ENCODE measurements at regions not wholly inside any gene's neighbourhood (a gene's known extent, or its start where the extent isn't known, plus 50 kb on each side); places are given as distances from the start of the nearest gene placed in this dataset.

DNA sequence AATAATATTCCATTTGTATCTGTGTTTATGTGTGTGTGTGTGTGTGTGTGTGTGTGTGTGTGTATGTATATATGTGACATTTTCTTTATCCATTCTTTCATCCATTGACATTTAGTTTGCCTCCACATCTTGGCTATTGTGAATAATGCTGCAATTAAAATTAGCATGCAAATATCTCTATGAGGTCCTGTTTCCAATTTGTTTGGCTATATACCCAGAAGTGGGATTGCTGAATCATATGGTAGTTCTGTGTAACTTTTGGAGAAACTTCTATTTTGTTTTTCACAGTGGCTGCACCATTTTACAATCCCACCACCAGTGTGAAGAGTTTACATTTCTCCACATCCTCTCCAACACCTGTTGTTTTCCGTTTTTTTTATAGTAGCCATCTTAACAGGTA, 53.1 kb downstream of the CH25H start:
- intact Hi-C loops (cut with DNase I): no loop called here

DNA sequence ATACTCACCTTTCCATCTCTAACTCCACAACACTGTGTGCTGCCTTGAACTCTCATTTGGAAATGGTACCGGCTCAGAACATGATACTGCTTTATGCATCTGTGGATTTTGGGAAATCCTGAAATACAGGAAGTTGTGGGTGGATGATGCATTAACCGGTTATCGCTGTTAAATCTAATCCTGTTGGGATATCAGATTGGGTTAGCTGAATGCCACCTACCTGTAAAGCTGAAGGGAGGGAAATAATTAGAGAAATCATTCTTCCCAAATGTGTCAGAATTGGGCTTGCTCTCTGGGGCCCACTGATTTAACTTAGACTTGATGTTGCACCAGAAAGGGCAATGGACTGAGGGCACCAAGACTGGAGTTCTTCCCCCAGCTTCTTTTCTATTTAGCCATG, 54.0 kb downstream of the CH25H start:
- DNase-seq (ENCODE audit: low spot score): no peak

More for the DNA sequence above, 53.1 kb downstream of the CH25H start:
- no peak for DNase-seq (ENCODE audit: low spot score)

DNA sequence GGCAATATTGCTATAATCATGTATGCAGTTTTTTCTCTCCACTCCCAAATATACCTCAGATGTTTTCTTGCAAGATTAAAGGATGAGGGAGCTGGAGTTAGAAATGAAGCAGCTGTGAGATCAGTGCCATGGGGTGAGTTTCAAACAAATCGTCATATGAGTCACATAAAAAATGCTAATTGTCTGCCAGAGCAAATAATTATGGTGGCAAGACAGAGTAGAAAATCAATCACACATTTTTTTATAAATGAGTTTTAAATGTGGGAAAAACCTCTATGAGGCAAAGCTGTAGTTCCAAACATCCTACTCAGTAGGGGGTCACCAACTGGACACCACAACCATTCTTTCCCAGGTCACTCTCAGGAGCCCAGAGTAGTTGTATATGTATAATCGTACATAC, 55.3 kb downstream of the CH25H start:
- intact Hi-C loops (cut with DNase I): no loop called here
- no peak for DNase-seq (ENCODE audit: low spot score)

More for the DNA sequence above, 54.0 kb downstream of the CH25H start:
- intact Hi-C loops (cut with DNase I): no loop called here

DNA sequence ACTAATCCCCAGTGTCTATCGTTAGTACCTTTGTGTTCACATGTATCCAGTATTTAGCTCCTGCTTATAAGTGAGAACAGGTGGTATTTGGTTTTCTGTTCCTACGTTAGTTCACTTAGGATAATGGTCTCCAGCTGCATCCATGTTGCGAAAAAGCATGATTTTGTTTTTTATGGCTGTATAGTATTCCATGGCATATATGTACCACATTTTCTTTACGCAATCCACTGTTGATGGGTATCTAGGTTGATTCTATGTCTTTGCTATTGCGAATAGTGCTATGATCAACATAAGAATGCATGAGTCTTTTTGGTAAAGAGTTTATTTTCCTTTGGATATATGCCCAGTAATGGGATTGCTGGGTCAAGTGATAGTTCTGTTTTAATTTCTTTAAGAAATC, 59.1 kb downstream of the CH25H start:
- intact Hi-C loops (cut with DNase I): no loop called here
- DNase-seq (ENCODE audit: low spot score): no peak

DNA sequence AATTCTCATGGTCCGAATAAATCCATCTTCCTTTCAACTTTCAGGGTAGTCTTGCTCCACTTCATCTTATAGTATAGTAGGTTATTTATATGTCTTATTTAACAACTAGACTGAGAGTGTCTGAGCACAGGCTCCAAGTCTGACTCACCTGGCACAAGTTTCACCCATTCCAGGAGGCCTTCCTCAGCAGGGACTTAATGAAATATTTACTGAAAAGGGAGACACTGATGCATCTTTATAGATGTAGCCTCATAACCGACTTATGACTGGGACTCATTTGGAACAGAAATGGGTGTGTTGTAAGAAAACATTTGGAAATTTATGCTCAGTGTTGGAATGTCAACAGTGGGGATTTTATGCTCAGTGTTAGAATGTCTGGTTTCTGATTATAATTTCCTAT, 59.9 kb downstream of the CH25H start:
- no peak for DNase-seq (ENCODE audit: low spot score)
- intact Hi-C loops (cut with DNase I): no loop called here

DNA sequence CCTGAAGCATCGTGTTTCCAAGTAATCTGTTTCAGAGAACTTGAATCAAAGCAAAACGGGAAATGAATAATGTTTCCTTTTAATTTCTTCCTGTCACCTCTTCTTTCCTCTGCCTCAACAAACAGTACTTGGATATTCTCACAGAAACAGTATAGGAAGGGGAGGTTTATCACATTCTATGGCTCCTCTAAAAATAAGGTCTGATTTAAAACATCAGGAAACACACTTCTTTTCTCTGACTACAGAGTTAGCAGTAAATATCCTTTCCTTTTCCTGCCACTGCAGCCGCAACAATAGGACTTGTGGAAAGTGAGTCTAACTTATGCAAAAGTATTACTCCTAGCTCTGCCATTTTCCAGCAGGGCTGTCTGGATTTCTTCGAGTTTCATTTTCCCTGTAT, 62.3 kb downstream of the CH25H start:
- DNase-seq (ENCODE audit: low spot score): no peak
- intact Hi-C loops (cut with DNase I): no loop called here

DNA sequence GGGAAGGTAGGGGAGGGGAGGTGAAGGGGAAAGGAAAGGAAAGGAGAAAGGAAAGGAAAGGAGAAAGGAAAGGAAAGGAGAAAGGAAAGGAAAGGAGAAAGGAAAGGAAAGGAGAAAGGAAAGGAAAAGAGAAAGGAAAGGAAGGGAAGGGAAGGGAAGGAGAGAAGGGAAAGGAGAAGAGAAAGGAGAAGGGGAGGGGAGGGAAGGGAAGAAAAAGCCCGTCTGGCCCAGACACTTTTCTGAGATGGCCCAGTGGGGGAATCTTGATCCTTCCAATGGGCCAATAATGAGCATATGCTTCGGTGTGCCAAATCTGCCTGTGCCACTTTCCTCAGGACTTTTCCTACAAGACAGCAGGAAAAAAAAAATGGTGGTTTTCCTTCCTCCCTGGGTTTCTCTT, 64.5 kb downstream of the CH25H start:
- no peak for DNase-seq (ENCODE audit: low spot score)
- intact Hi-C loops (cut with DNase I): no loop called here

DNA sequence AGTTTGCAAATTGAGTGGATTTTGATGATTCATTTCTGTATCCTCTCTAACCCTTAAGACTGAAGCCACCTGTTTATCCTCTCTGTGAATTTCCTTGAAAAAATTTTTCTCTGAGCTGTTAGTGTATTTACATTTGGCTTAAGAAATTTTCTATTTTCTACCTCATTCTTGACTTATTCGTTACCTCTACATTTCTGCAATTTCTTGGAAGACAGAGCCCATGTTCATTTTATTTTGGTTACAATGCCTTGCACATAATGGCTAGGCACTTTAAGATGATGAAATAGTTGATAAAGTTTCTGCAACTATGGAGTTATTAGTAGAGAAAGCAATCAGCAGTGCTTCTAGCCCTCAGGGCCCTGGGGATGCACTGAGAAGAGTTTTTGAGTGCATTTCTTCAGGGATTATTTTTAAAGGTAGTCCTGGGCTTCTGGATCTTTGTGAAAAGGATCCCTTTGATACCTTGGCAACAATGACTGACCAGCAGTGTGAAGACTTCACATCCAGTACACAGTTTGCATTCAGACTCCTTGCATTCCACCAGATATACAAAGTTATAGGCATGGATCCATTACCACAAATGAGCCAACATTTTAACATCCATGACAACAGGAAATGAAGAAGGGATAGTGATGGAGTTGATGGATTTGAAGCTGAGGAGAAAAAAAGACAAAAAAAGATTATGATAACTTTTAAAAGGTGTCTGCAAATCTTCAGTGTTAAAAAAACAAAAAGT, 68.2 kb downstream of the CH25H start:
- no peak for DNase-seq (ENCODE audit: low spot score)
- intact Hi-C loops (cut with DNase I): no loop called here

DNA sequence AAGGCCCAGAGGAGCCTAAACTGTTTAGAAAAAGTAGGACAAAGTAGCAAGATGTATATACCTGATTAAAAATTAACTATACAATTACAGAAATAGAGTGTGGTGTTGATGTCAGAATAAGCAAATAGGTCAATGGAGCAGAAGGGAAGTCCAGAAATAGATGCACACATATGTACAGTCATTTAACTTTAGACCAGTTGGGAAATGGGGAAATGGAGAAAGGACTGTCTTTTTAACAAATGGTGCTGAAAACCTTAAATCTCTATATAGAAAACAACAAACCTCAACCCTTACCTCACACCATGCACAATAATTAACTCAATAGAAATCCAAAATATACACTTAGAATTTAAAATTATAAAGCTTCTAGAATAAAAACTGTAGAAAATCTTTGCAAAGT, 72.2 kb downstream of the CH25H start:
- intact Hi-C loops (cut with DNase I): no loop called here
- DNase-seq (ENCODE audit: low spot score): no peak

DNA sequence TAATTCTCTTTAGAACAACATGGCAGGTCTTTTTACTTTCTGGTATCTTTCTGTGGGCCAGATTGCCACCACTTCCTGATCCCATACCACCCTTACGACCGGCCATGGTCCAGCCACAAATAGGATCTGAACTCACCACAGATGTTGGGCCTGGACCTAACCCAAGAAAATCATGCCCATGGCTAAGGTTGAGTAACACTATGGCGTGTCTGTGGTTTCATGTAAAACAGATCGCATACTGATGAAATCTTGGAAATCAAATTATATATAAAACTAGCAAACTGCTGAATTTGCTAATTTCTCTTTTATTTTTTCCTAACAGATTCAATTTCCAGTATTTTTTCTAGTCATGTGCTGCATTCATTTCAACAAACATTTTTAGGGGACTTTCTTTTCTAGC, 77.2 kb downstream of the CH25H start:
- no peak for DNase-seq (ENCODE audit: low spot score)
- intact Hi-C loops (cut with DNase I): no loop called here

DNA sequence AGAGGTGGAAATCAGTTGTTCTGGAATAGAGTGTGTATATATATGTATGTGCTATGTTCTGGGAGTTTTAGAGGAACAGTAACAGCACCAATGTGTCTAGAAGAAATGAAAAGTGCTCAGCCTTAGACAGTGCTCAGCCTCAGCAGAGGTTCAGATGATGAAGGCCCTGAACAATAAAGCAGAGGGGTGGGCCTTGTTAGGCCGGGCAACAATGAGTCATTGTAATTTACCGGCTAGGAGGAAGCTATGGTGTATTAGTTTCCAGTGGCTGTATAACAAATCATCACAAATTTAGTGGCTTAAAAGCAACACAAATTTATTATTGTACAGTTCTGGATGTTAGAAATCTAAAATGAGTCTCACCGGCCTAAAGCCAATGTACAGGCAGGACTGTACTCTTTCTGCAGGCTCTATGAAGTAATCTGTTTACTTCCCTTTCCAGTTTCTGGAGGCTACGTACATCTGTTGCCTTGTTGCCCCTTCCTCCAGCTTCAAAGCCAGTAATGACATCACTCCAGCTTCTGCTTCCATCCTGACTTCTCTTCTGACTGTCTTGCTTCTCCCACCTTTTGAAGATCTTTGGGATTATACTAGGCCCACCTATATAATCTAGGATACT, 84.6 kb downstream of the CH25H start:
- intact Hi-C loops (cut with DNase I): no loop called here
- no peak for DNase-seq (ENCODE audit: low spot score)

DNA sequence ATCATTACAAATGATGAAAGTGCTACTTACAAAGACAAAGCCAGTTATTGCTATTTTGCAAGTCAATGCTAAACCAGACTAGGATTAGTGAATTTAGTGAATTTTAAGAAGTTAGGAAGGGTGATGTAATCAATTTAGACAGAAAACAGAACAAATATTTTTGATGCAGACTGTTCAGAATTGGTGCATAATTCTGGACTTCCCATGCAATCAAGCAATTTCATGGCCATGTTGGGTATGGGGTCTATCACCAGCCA, 85.4 kb downstream of the CH25H start:
- no peak for DNase-seq (ENCODE audit: low spot score)
- intact Hi-C loops (cut with DNase I): no loop called here

DNA sequence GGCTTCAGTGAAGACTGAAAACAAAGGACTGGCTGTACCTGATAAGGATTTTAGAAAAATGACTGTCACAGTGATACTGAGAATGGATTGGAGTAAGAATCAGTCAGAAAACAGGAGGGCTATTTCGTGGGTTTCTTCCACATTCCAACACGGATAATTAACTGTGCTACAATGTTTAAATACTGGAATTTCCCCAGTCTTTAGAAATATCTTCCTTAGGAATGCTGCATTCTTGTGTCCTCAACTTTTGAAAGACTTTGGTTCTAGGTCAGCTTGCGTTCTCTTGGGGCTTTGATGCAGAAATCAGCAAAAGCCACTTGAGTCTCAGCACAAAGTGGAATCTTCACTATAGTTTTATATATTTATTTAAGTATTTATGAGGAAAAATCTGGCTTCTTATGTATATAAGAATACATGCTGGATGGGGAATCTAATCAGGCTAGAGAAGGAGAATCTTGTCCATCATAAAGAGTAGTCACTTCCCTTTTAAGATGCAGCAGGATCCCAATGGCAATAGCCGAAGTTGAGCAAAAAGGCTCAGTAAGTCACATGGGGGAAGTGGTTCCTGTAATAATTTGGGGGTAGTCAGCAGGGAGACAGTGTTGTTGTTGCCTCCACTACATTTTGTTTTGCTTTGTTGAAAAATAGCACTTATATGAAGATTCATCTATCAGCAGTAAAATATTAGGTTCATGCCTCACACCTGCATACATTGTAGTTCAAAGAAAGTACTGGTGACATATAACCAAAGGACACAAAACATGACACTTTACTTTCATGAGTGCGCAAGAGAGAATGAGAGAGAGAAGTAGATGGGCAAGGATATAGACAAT, 86.0 kb downstream of the CH25H start:
- intact Hi-C loops (cut with DNase I): no loop called here
- no peak for DNase-seq (ENCODE audit: low spot score)

DNA sequence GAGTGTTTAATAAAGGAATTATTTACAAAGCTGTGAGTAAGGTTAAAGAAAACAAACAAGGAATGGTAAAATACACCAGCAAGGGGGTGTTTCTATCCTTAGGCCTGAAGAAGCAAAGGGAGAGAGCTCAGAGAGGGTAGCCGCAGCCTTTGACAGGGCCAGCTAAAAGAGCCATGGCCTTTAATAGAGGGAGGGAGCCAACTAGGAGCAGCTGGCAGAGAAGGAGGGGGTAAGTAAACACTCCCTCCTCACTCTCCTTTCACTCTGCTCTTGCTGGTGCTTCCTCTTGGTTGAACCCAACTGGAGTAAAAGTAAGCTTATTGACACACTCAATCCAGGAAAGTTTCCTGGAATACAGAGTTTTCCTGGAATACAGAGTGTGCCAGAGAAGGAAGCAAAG, 87.5 kb downstream of the CH25H start:
- intact Hi-C loops (cut with DNase I): no loop called here
- no peak for DNase-seq (ENCODE audit: low spot score)

DNA sequence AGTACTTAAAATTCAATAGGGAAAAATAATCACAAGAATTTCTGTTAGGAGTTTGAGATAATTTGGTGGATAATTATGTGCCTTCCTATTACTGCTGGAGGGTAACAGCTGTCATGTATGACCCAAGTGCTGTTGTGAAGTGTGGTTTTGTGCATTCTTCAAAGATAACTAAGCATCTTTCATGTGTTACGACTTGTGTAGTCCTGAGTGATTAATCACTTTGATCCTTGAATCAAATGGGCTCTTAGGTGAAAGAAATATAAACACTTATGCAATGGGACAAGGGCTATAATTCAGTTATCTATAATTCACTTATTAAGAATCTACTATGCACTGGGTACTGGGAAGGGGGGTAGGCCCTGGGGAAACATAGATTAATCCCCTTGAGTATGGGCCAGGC, 89.0 kb downstream of the CH25H start:
- intact Hi-C loops (cut with DNase I): no loop called here
- DNase-seq (ENCODE audit: low spot score): no peak

DNA sequence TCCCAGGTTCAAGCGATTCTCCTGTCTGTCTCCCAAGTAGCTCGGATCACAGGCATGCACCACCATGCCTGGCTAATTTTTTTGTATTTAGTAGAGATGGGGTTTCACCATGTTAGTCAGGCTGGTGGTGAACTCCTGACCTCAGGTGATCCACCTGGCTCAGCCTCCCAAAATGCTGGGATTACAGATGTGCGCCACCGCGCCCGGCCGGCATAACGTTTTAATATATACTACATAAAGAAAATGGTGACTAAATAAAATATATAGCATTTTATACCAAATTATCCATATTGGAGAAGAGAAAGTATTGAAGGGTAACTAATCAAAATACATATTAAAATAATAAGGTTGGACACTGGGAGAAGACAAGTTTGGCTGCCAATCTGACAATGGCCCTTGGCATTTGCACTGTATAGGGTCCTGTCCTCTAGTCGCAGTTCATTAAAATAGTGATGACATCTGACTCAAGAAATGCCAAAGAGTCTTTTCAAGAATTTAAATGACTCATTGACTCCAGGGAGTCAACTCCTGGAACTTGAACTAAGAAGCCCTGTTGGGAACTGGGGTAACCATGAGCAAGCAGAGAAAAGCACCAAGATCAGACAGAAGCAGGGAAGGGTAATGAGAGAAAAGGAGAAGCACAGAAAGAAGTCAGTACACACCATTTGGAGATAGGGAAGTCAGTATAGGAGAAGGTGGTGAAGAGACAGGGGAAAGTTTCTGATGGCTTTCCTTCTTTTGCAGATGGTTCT, 91.1 kb downstream of the CH25H start:
- no peak for DNase-seq (ENCODE audit: low spot score)
- intact Hi-C loops (cut with DNase I): no loop called here

DNA sequence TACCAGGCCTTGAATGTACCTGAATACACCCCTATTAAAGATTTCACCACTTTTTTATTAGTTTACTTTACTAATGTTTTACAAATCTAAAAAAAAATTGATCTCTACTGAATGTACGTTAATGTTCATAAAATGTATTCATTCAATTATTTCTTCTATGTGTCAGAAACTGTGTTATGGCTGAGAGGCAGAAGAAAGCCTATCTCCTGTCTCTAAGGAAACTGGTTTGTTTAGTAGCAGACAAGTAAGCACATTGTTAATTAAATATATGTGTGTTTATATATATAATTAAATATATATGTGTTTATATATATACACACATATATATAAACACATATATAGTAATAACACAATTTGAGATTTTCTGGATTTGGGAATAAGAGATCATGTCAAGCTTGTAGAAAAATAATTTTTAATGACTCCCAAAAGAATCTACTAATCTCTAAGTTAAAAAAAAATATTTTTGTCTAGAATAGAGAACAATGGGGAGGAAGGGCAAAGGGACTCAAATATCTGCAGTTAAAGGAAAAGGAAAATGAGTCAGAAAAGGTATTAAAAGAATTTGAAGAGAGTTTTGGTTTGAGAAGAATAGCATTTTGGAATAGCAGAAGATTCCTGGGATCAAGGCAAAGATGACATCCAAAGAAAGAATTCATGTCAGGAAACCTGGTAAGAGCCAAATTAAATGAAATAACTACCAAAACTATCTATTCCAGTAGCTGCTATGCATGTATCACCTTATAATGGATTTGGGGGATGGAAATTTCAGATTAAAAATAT, 92.1 kb downstream of the CH25H start:
- intact Hi-C loops (cut with DNase I): loop anchor here (5.0 kb wide), 1 partner anchor 92 kb away; the partner anchor contains the start of gene CH25H
- DNase-seq (ENCODE audit: low spot score): no peak

DNA sequence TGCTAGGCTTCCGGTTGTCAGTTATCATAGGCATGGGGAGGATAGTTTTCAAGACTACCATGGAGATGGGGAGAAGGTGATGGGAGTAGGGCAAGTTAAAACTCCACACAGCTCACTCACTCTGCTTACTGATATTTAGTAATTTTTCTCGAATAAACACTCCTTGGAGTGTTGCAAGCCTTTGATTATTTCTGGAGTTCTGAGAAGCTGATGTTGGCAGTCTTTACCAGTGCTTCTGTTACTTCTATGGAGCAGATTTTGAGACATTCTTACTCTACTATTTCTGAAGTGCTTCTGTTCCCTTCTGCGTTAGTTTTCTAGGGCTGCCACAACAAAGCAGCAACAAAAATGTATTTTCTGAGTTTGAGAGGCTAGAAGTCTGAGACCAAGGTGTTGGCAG, 104.4 kb downstream of the CH25H start:
- intact Hi-C loops (cut with DNase I): loop anchor here (10.0 kb wide), 1 partner anchor 48 kb away; no protein-coding TSS in a partner anchor
- DNase-seq (ENCODE audit: low spot score): no peak

DNA sequence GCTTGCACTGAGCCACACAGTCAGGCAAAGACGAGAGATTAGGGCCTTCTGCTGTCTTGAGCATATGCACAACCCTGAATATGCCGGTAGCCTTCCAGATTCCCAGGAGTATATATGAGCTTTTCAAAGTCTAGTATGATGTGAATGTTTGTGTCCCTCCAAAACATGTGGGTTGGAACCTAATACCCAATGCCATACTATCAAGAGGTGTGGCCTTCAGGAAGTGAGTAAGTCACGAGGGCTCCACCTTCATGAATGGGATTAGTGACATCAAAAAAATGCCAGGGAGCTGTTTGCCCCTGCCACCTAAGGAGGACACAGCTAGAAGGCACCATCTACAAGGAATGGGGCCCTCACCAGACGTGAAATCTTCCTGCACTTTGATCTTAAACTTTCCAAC, 105.2 kb downstream of the CH25H start:
- DNase-seq (ENCODE audit: low spot score): no peak
- intact Hi-C loops (cut with DNase I): loop anchor here (10.0 kb wide), 1 partner anchor 47 kb away; no protein-coding TSS in a partner anchor
